Testis (tissue), 2 donors: ENCODE measurements at regions not wholly inside any gene's neighbourhood (a gene's known extent, or its start where the extent isn't known, plus 50 kb on each side); places are given as distances from the start of the nearest gene placed in this dataset.

Experiments
- POLR2A ChIP-seq: fragments of 450-650 bp; IDR thresholded peaks from one replicate; pipeline ENCODE4 v1.6.1; 2017; ENCODE audit warnings: antibody characterized with exemption, mild to moderate bottlenecking, moderate library complexity
- TF ChIP-seq, protein P1 (sequence below), 3 experiments: fragments of 450-650 bp in 2 of 3; fragments of 200-600 bp in 1 of 3; sonication (generic) in 1 of 3; IDR thresholded peaks; one replicate each; pipeline ENCODE4 v1.5.1; 2016 to 2019; ENCODE audit warnings: antibody characterized with exemption in 3 of 3, mild to moderate bottlenecking in 2 of 3, moderate library complexity in 1 of 3

GRCh38 chr1:18539171-18539570 is 58.4 kb downstream of the KLHDC7A start:
- TF ChIP-seq POLR2A, result no peak
- TF ChIP-seq, protein P1, sequence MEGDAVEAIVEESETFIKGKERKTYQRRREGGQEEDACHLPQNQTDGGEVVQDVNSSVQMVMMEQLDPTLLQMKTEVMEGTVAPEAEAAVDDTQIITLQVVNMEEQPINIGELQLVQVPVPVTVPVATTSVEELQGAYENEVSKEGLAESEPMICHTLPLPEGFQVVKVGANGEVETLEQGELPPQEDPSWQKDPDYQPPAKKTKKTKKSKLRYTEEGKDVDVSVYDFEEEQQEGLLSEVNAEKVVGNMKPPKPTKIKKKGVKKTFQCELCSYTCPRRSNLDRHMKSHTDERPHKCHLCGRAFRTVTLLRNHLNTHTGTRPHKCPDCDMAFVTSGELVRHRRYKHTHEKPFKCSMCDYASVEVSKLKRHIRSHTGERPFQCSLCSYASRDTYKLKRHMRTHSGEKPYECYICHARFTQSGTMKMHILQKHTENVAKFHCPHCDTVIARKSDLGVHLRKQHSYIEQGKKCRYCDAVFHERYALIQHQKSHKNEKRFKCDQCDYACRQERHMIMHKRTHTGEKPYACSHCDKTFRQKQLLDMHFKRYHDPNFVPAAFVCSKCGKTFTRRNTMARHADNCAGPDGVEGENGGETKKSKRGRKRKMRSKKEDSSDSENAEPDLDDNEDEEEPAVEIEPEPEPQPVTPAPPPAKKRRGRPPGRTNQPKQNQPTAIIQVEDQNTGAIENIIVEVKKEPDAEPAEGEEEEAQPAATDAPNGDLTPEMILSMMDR (IDR thresholded peaks at IDR 0.05), result no peak
